AG04449 (cell line): ENCODE measurements at regions not wholly inside any gene's neighbourhood (a gene's known extent, or its start where the extent isn't known, plus 50 kb on each side); places are given as distances from the start of the nearest gene placed in this dataset.

Experiments used
- CTCF ChIA-PET: fragments of 350-600 bp; formaldehyde crosslinking; extraction: SDS; loops from one replicate; lab custom pipeline; 2021; ENCODE audit warnings: antibody characterized with exemption; lab: Yijun Ruan, JAX
- POLR2A ChIA-PET: fragments of 400-600, 350-600 bp; formaldehyde crosslinking; extraction: SDS; loops from one replicate; lab custom pipeline; 2020; ENCODE audit warnings: antibody characterized with exemption, inconsistent platforms; lab: Yijun Ruan, JAX
- DNase-seq: peaks from one replicate; pipeline ENCODE4 v3.0.0-alpha.2; 2010; ENCODE audit warnings: low read depth, low spot score
- H3K4me3 ChIP-seq: 2 replicates; pipeline ENCODE4 v1.5.1; 2011; ENCODE audit warnings: low read depth, mild to moderate bottlenecking, control low read depth, low read length
- CTCF ChIP-seq: IDR thresholded peaks from one replicate; pipeline ENCODE4 v1.5.1; 2011; ENCODE audit warnings: mild to moderate bottlenecking, moderate library complexity, low read length, control low read depth, inconsistent platforms; ENCODE audit not compliant: insufficient read depth; ENCODE audit errors: missing control alignments

- DNase-seq, result no peak
- no peak for TF ChIP-seq CTCF
- ChIA-PET CTCF (no interaction called here), POLR2A (no interaction called here)
- no peak overlapping the region for H3K4me3 ChIP-seq
Observed at GRCh38 chr17:79465011-79465680, 145.7 kb downstream of the RBFOX3 start.

DNA sequence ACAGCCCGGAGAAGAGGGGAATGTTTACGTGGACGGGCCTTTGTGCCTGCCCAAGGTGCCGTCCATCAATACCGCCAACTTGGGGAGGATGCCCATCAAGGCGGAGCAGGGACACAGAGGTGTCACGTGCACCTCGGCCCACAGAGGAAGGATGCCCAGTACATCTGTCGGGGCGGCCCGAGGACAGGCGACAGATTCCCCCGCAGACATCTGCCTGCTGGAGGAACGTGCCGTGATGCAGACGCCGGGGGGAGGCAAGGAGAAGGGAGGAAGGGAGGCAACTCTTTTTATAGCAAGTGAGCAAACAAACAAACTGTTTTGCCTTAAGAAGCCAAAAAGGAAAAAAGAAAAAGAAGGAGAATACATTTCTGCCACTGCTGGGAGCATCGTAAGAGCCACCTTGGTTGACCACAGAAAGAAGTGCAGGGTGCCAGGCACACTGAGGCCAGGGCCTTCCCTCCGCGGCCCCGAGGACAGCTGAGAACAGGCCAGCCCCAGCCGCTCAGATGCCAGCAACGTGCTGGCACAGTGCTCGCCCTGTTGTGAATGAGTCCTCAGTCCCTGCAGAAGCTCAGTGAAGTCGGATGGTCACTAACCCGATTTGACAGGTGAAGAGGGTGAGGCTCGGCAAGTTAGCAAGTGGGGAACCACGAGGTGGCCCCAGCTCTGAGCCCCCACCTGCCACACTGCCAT, 146.4 kb downstream of the RBFOX3 start:
- POLR2A ChIA-PET, result no interaction called here
- H3K4me3 ChIP-seq, result no peak overlapping the region
- CTCF ChIA-PET, result no interaction called here
- TF ChIP-seq CTCF, result no peak
- no peak for DNase-seq

- TF ChIP-seq CTCF, result no peak
- no peak for DNase-seq
- ChIA-PET POLR2A (no interaction called here), CTCF (no interaction called here)
- H3K4me3 ChIP-seq, result no peak overlapping the region
Observed at GRCh38 chr17:79463421-79464317, 147.2 kb downstream of the RBFOX3 start.

- peak; percentile 17 for DNase-seq
Observed at GRCh38 chr17:79461041-79461440, 149.8 kb downstream of the RBFOX3 start.

DNA sequence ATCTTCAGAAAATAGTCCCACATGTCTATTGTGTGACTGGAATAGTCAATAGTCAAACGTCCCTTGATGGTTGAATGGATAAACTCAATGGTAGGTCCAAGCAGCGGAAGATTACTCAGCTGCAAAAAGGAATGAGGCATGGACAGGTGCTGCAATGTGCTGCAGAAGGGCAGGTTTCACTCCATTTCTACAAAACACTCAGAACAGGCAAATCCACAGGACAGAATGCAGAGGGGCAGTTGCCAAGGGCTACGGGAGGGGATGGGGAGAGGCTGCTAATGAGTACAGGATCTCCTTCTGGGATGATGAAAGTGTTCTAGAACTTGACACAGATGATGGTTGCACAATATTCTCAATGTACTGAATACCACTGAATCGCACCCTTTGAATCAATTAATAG, 151.0 kb downstream of the RBFOX3 start:
- no peak for DNase-seq
- no peak for TF ChIP-seq CTCF
- H3K4me3 ChIP-seq, result no peak overlapping the region
- POLR2A ChIA-PET, result no interaction called here
- CTCF ChIA-PET, result no interaction called here

More at GRCh38 chr17:79461041-79461440, 149.8 kb downstream of the RBFOX3 start:
- TF ChIP-seq CTCF, result no peak
- no peak overlapping the region for H3K4me3 ChIP-seq
- CTCF ChIA-PET, result no interaction called here
- POLR2A ChIA-PET, result interaction anchor here (0.6 kb wide), 1 partner anchor 1503 kb away, joined by 5 read pairs; the partner anchor contains the start of gene TNRC6C
